CD4-positive, CD25-positive, alpha-beta regulatory T cell (primary cell): ENCODE measurements at regions not wholly inside any gene's neighbourhood (a gene's known extent, or its start where the extent isn't known, plus 50 kb on each side); places are given as distances from the start of the nearest gene placed in this dataset.

Source experiments
- ATAC-seq, 2 donors: fragments of 150-1000 bp; cut with Tn5 transposase; one replicate each; pipeline ENCODE4 v1.10.0; 2021; ENCODE audit warnings: low read depth in 2 of 2, moderate number of reproducible peaks in 2 of 2, moderate library complexity in 1 of 2
- DNase-seq, 3 donors: peaks; one replicate each; pipeline versions ENCODE4 v3.0.0 to v3.0.0-alpha.2; 2012 to 2022; ENCODE audit warnings: mixed read lengths in 1 of 3
- H3K27ac ChIP-seq: one replicate; pipeline ENCODE4 v1.7.0; 2013; ENCODE audit warnings: mild to moderate bottlenecking, low read length; ENCODE audit not compliant: insufficient read depth, poor library complexity, severe bottlenecking
- H3K27me3 ChIP-seq: one replicate; pipeline ENCODE4 v1.7.0; 2013; ENCODE audit warnings: low read length; ENCODE audit not compliant: control insufficient read depth, insufficient read depth
- H3K36me3 ChIP-seq: one replicate; pipeline ENCODE4 v1.7.0; 2013; ENCODE audit warnings: mild to moderate bottlenecking, low read length, moderate library complexity; ENCODE audit not compliant: control insufficient read depth, insufficient read depth
- H3K4me1 ChIP-seq: 2 replicates; pipeline ENCODE4 v1.7.0; 2013; ENCODE audit warnings: mild to moderate bottlenecking, low read length; ENCODE audit not compliant: insufficient read depth, control insufficient read depth, poor library complexity, severe bottlenecking
- H3K4me3 ChIP-seq: one replicate; pipeline ENCODE4 v1.7.0; 2013; ENCODE audit warnings: low read depth, mild to moderate bottlenecking, low read length, moderate library complexity
- H3K9me3 ChIP-seq, 2 experiments: 1 replicate in 1 of 2; 2 replicates in 1 of 2; pipeline ENCODE4 v1.7.0; 2013; ENCODE audit warnings: low read length in 2 of 2, mild to moderate bottlenecking in 1 of 2, moderate library complexity in 1 of 2; ENCODE audit not compliant: control insufficient read depth in 2 of 2
- H3K27ac Mint-ChIP-seq, 3 donors: one replicate each; pipeline ENCODE4 v1.8.0; 2020 to 2022; ENCODE audit warnings: mild to moderate bottlenecking in 3 of 3, mixed read lengths in 3 of 3, moderate library complexity in 2 of 3
- H3K27me3 Mint-ChIP-seq: one replicate; pipeline ENCODE4 v1.8.0; 2022; ENCODE audit warnings: mild to moderate bottlenecking, mixed read lengths
- H3K36me3 Mint-ChIP-seq: one replicate; pipeline ENCODE4 v1.8.0; 2020; ENCODE audit warnings: mixed read lengths
- H3K4me1 Mint-ChIP-seq, 4 donors: one replicate each; pipeline ENCODE4 v1.8.0; 2020 to 2022; ENCODE audit warnings: mixed read lengths in 4 of 4, mild to moderate bottlenecking in 1 of 4
- H3K4me3 Mint-ChIP-seq, 4 donors: one replicate each; pipeline ENCODE4 v1.8.0; 2020 to 2022; ENCODE audit warnings: mild to moderate bottlenecking in 4 of 4, mixed read lengths in 4 of 4, moderate library complexity in 3 of 4
- H3K9me3 Mint-ChIP-seq, 7 donors: one replicate each; pipeline ENCODE4 v1.8.0; 2020 to 2022; ENCODE audit warnings: mixed read lengths in 7 of 7, mild to moderate bottlenecking in 3 of 7, moderate library complexity in 2 of 7

- Histone ChIP-seq H3K9me3 (no peaks in the 10 kb centered on the region), H3K27me3 (no peaks in the 10 kb centered on the region), H3K36me3 (no peaks in the 10 kb centered on the region), H3K27ac (no peak overlapping the region), H3K4me1 (no peaks in the 10 kb centered on the region), H3K4me3 (no peak overlapping the region)
- DNase-seq (no peak), ATAC-seq (no peak)
- Mint-ChIP-seq H3K4me1 (peaks cover 0 to 5% (median 2%) of the 10 kb centered on the region in 4 donors), H3K9me3 (peaks cover 3 to 8% (median 5%) of the 10 kb centered on the region in 7 donors), H3K36me3 (peaks cover 4% of the 10 kb centered on the region), H3K27me3 (peaks cover 4% of the 10 kb centered on the region), H3K27ac (peak overlapping the region in 1 of 3 donors; percentile 21), H3K4me3 (no peak overlapping the region)
These were observed 579.2 kb downstream of the BCL11B start for GRCh38 chr14:98692832-98693231.

DNA sequence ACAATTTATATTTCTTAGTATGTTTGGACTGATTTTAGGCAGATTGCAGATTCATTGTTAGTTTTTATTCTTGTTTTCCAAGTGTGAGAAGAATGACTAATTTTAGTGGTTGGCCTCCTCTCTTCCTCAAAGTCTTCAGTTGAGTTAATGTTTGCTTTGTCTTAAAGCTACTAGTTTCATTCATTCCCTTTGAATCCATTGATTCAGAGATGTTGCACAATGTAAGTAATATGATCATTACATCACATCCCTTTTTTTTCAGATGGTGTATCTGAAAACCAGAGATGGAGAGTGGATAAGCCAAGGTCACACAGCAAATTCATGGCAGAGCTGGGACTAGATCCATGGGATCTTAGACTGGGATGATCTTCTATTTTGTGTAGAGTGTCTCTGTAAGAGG lies 577.5 kb downstream of the BCL11B start:
- no peaks in the 10 kb centered on the region for H3K9me3 ChIP-seq
- H3K27me3 Mint-ChIP-seq, result peaks cover 7% of the 10 kb centered on the region

DNA sequence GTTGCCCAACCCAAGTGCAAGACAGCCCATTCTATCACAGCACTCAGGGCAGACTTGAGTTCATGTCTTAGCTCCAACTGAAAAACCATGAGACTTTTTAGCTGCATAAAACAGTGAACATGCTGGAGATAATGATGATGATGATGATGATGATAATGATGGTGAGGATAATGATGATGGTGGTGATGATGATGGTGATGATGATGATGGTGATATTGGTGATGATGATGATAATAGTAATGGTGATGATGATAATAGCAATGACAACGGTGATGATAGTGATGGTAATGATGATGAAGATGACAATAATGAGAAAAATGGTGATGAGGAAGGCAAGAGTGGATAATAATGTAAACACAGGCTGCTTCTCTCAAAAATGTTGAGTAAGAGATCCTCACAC lies 576.2 kb downstream of the BCL11B start:
- Histone ChIP-seq H3K27me3 (no peaks in the 10 kb centered on the region), H3K4me3 (no peak overlapping the region), H3K4me1 (no peaks in the 10 kb centered on the region), H3K36me3 (no peaks in the 10 kb centered on the region), H3K9me3 (no peaks in the 10 kb centered on the region), H3K27ac (no peak overlapping the region)
- H3K9me3 Mint-ChIP-seq, result peaks cover 3 to 8% (median 5%) of the 10 kb centered on the region in 7 donors
- peaks cover 7% of the 10 kb centered on the region for H3K27me3 Mint-ChIP-seq
- no peak for DNase-seq
- H3K27ac Mint-ChIP-seq, result no peak overlapping the region
- ATAC-seq, result no peak
- peaks cover 0 to 5% (median 2%) of the 10 kb centered on the region in 4 donors for H3K4me1 Mint-ChIP-seq
- H3K4me3 Mint-ChIP-seq, result no peak overlapping the region
- peaks cover 4% of the 10 kb centered on the region for H3K36me3 Mint-ChIP-seq

More for the DNA sequence above, 577.5 kb downstream of the BCL11B start:
- H3K27ac Mint-ChIP-seq, result no peak overlapping the region
- H3K4me3 ChIP-seq, result no peak overlapping the region
- no peak overlapping the region for H3K4me3 Mint-ChIP-seq
- H3K27me3 ChIP-seq, result no peaks in the 10 kb centered on the region
- peaks cover 4% of the 10 kb centered on the region for H3K36me3 Mint-ChIP-seq
- DNase-seq (no peak), ATAC-seq (no peak)
- no peaks in the 10 kb centered on the region for H3K36me3 ChIP-seq
- H3K27ac ChIP-seq, result no peak overlapping the region
- H3K4me1 Mint-ChIP-seq, result peaks cover 0 to 5% (median 2%) of the 10 kb centered on the region in 4 donors
- no peaks in the 10 kb centered on the region for H3K4me1 ChIP-seq
- peaks cover 3 to 8% (median 5%) of the 10 kb centered on the region in 7 donors for H3K9me3 Mint-ChIP-seq

DNA sequence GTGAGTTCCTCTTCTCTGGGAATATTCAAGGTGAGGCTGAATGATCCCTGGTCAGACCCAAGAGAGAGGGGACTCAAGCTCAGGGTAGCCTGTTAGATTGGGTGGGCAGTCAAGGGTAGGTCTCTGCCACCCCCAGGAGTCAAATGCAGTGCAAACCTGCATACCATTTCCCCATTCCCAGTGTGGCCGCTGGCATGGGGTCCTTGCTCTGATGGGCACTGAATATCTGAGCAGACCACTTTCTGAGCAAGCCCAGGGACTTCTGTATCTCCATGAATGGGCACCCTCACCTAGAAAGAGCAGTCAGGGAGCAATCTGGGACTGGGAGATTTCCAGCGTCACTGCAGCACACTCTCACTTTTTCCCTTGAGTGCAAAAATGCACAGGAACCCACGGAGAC lies 573.7 kb downstream of the BCL11B start:
- Mint-ChIP-seq H3K4me1 (peaks cover 0 to 5% (median 4%) of the 10 kb centered on the region in 4 donors), H3K27ac (no peak overlapping the region), H3K4me3 (no peak overlapping the region), H3K36me3 (peaks cover 4% of the 10 kb centered on the region), H3K27me3 (peaks cover 7% of the 10 kb centered on the region), H3K9me3 (peaks cover 3 to 8% (median 5%) of the 10 kb centered on the region in 7 donors)
- H3K36me3 ChIP-seq, result no peaks in the 10 kb centered on the region
- H3K27ac ChIP-seq, result no peak overlapping the region
- ATAC-seq (no peak), DNase-seq (no peak)
- no peaks in the 10 kb centered on the region for H3K4me1 ChIP-seq
- H3K27me3 ChIP-seq, result no peaks in the 10 kb centered on the region
- H3K4me3 ChIP-seq, result no peak overlapping the region
- H3K9me3 ChIP-seq, result no peaks in the 10 kb centered on the region

DNA sequence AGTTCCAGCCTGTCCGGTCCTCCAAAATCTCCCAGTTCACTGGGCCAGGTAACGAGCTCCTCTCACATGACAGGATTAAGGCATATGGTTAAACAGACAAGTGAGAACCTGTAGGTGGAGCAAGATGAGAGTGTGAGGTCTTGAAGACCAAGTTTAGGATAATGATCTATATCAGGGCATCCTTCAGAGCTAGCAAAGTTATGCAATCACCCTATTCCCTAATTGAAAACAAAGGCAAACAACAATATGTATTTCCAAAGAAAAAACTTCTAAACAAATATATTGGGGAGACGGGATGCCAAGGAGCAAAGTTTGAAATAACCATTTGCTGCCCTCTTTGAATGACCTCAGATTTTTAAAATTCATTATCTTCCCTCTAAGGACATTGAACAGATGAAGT lies 571.2 kb downstream of the BCL11B start:
- H3K4me1 Mint-ChIP-seq, result peaks cover 9 to 26% (median 17%) of the 10 kb centered on the region in 4 donors
- H3K27me3 ChIP-seq, result no peaks in the 10 kb centered on the region
- H3K9me3 ChIP-seq, result no peaks in the 10 kb centered on the region
- H3K4me1 ChIP-seq, result peaks cover 10% of the 10 kb centered on the region
- ATAC-seq, result no peak
- H3K27ac ChIP-seq, result no peak overlapping the region
- peaks cover 0 to 8% (median 3%) of the 10 kb centered on the region in 7 donors for H3K9me3 Mint-ChIP-seq
- H3K27ac Mint-ChIP-seq, result no peak overlapping the region
- peaks cover 7% of the 10 kb centered on the region for H3K27me3 Mint-ChIP-seq
- H3K36me3 ChIP-seq, result no peaks in the 10 kb centered on the region
- H3K4me3 ChIP-seq, result no peak overlapping the region
- no peak overlapping the region for H3K4me3 Mint-ChIP-seq
- no peak for DNase-seq
- peaks cover 3% of the 10 kb centered on the region for H3K36me3 Mint-ChIP-seq

- DNase-seq (no peak), ATAC-seq (no peak)
- Histone ChIP-seq H3K4me3 (no peak overlapping the region), H3K27ac (no peak overlapping the region), H3K4me1 (peaks cover 10% of the 10 kb centered on the region), H3K9me3 (no peaks in the 10 kb centered on the region), H3K36me3 (no peaks in the 10 kb centered on the region), H3K27me3 (no peaks in the 10 kb centered on the region)
- Mint-ChIP-seq H3K27ac (peak overlapping the region in 1 of 3 donors; percentile 10), H3K27me3 (peaks cover 7% of the 10 kb centered on the region), H3K4me1 (peaks cover 9 to 27% (median 16%) of the 10 kb centered on the region in 4 donors), H3K4me3 (no peak overlapping the region), H3K9me3 (peaks cover 0 to 8% (median 0%) of the 10 kb centered on the region in 7 donors), H3K36me3 (no peaks in the 10 kb centered on the region)
These were observed 570.6 kb downstream of the BCL11B start for GRCh38 chr14:98701377-98701776.

DNA sequence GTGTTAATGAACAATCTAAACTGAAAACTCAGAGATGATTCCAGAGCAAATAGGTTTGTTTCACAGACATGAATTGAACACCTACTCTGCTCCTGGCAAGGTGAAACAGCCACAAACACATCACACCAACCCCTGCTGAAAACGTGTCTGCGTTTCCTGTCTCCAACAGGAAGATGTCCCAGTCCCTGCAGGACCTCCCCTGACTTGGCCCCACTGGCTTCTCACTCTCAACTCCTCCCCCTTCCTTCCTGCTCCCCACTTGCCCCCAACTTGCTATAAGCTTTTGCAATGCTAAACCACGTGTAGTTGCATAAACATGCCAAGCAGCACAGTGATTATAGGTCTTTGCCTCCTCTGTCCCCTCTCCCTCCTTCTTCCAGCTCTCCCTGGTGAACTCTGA lies 567.6 kb downstream of the BCL11B start:
- Mint-ChIP-seq H3K27me3 (no peaks in the 10 kb centered on the region), H3K9me3 (no peaks in the 10 kb centered on the region), H3K27ac (peak overlapping the region; percentile 75 to 91 (median 82)), H3K36me3 (no peaks in the 10 kb centered on the region), H3K4me1 (peaks cover 9 to 27% (median 13%) of the 10 kb centered on the region in 4 donors), H3K4me3 (peak overlapping the region in 2 of 4 donors; percentile 1 to 19)
- Histone ChIP-seq H3K4me3 (no peak overlapping the region), H3K27ac (no peak overlapping the region), H3K9me3 (no peaks in the 10 kb centered on the region), H3K36me3 (no peaks in the 10 kb centered on the region), H3K27me3 (no peaks in the 10 kb centered on the region), H3K4me1 (peaks cover 10% of the 10 kb centered on the region)
- ATAC-seq (peak; percentile 62 to 64), DNase-seq (peak in 2 of 3 donors; percentile 33 to 82)

DNA sequence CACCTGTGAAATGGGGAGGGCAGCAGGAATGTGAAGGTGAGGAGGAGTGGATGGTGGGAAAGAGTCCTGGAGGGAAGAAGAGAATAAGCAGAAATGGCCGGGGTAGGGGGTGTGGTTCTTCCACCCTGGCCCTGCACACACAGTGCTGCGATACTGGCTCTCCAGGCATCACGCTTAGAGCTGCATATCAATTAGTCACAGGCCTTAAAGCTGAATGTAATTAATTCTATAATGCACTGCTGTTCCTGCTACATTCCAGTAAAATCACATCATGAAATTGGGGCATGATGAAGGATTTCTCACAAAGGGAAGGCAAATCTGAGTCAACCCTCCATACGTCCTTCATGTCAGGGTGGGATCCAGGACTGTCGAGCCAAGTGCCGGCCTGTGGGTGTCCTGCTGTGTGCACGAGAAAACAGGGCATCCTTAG lies 566.1 kb downstream of the BCL11B start:
- Mint-ChIP-seq H3K4me3 (no peak overlapping the region), H3K36me3 (no peaks in the 10 kb centered on the region), H3K27ac (peak overlapping the region in 1 of 3 donors; percentile 75), H3K4me1 (peaks cover 15 to 34% (median 17%) of the 10 kb centered on the region in 4 donors), H3K27me3 (no peaks in the 10 kb centered on the region), H3K9me3 (no peaks in the 10 kb centered on the region)
- Histone ChIP-seq H3K27ac (no peak overlapping the region), H3K4me3 (no peak overlapping the region), H3K36me3 (no peaks in the 10 kb centered on the region), H3K4me1 (peaks cover 10% of the 10 kb centered on the region), H3K27me3 (no peaks in the 10 kb centered on the region), H3K9me3 (no peaks in the 10 kb centered on the region)
- no peak for ATAC-seq
- DNase-seq, result no peak
